ENCODE measurements at regions not wholly inside any gene's neighbourhood (a gene's known extent, or its start where the extent isn't known, plus 50 kb on each side); places are given as distances from the start of the nearest gene placed in this dataset.
A peak's percentile ranks its signal among the peaks of the same experiment; 100 is the strongest.

- ATAC-seq, result no peak
- peak in 1 of 4 donors; percentile 64 for DNase-seq
Measured at GRCh38 chr7:1358376-1359050, 100.8 kb downstream of the MICALL2 start.

GRCh38 chr7:1359051-1359400 lies 100.2 kb downstream of the MICALL2 start:
- no peaks in the 10 kb centered on the region for H3K36me3 ChIP-seq

More at GRCh38 chr7:1358376-1359050, 100.8 kb downstream of the MICALL2 start:
- Histone ChIP-seq H3K27ac (no peak overlapping the region), H3K36me3 (no peaks in the 10 kb centered on the region), H3K9me3 (peaks cover 0 to 3% of the 10 kb centered on the region in 2 donors), H3K4me3 (no peak overlapping the region), H3K27me3 (peaks cover 0 to 50% of the 10 kb centered on the region in 2 donors), H3K4me1 (no peaks in the 10 kb centered on the region)
- intact Hi-C loops (cut with DNase I), result no loop called here
- no peak for TF ChIP-seq CTCF (IDR thresholded peaks at IDR 0.05)

GRCh38 chr7:1359681-1360485 lies 99.4 kb downstream of the MICALL2 start:
- Histone ChIP-seq H3K4me3 (no peak overlapping the region), H3K27ac (no peak overlapping the region), H3K36me3 (no peaks in the 10 kb centered on the region), H3K9me3 (peaks cover 0 to 12% of the 10 kb centered on the region in 2 donors), H3K4me1 (no peaks in the 10 kb centered on the region), H3K27me3 (peaks cover 0 to 49% of the 10 kb centered on the region in 2 donors)
- DNase-seq (peak in 1 of 4 donors; percentile 69), ATAC-seq (no peak)
- TF ChIP-seq CTCF (IDR thresholded peaks at IDR 0.05), result no peak
- intact Hi-C loops (cut with DNase I), result no loop called here

More at GRCh38 chr7:1359051-1359400, 100.2 kb downstream of the MICALL2 start:
- Histone ChIP-seq H3K4me1 (no peaks in the 10 kb centered on the region), H3K27me3 (peaks cover 0 to 49% of the 10 kb centered on the region in 2 donors), H3K27ac (no peak overlapping the region), H3K4me3 (no peak overlapping the region), H3K9me3 (peaks cover 0 to 6% of the 10 kb centered on the region in 2 donors)
- intact Hi-C loops (cut with DNase I), result no loop called here
- DNase-seq (peak in 1 of 4 donors; percentile 60), ATAC-seq (no peak)
- TF ChIP-seq CTCF (IDR thresholded peaks at IDR 0.05), result no peak

GRCh38 chr7:1360521-1360971 lies 98.7 kb downstream of the MICALL2 start:
- DNase-seq (peak in 1 of 4 donors; percentile 70), ATAC-seq (no peak)
- no peak overlapping the region for H3K4me3 ChIP-seq
- no peak for TF ChIP-seq CTCF (IDR thresholded peaks at IDR 0.05)
- intact Hi-C loops (cut with DNase I), result no loop called here
- no peaks in the 10 kb centered on the region for H3K36me3 ChIP-seq
- peaks cover 0 to 49% of the 10 kb centered on the region in 2 donors for H3K27me3 ChIP-seq
- no peak overlapping the region for H3K27ac ChIP-seq
- peaks cover 0 to 18% of the 10 kb centered on the region in 2 donors for H3K9me3 ChIP-seq
- H3K4me1 ChIP-seq, result no peaks in the 10 kb centered on the region
